ENCODE measurements at regions not wholly inside any gene's neighbourhood (a gene's known extent, or its start where the extent isn't known, plus 50 kb on each side); places are given as distances from the start of the nearest gene placed in this dataset.

- TF ChIP-seq, protein P1, sequence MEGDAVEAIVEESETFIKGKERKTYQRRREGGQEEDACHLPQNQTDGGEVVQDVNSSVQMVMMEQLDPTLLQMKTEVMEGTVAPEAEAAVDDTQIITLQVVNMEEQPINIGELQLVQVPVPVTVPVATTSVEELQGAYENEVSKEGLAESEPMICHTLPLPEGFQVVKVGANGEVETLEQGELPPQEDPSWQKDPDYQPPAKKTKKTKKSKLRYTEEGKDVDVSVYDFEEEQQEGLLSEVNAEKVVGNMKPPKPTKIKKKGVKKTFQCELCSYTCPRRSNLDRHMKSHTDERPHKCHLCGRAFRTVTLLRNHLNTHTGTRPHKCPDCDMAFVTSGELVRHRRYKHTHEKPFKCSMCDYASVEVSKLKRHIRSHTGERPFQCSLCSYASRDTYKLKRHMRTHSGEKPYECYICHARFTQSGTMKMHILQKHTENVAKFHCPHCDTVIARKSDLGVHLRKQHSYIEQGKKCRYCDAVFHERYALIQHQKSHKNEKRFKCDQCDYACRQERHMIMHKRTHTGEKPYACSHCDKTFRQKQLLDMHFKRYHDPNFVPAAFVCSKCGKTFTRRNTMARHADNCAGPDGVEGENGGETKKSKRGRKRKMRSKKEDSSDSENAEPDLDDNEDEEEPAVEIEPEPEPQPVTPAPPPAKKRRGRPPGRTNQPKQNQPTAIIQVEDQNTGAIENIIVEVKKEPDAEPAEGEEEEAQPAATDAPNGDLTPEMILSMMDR (IDR thresholded peaks at IDR 0.05), result no peak
- no peak for TF ChIP-seq POLR2A (IDR thresholded peaks at IDR 0.05)
These were observed 92.5 kb upstream of the PITRM1 start for GRCh38 chr10:3265088-3265487.
